NCI-H82 treated with DMSO at 0.1 percent for 48 hours (cell line): ENCODE measurements at regions not wholly inside any gene's neighbourhood (a gene's known extent, or its start where the extent isn't known, plus 50 kb on each side); places are given as distances from the start of the nearest gene placed in this dataset.
"Not testable (repeated sequence)": the region's sequence is repeated elsewhere in the genome, so short reads cannot be mapped to it uniquely, and the experiment has no call there.

Experiments used
- DNase-seq: peaks from one replicate; lab custom pipeline; 2025; ENCODE audit not compliant: unreplicated experiment; lab: John Stamatoyannopoulos, UW

GRCh38 chr2:7620255-7620654 is 703.0 kb downstream of the RNF144A start:
- no peak for DNase-seq

DNA sequence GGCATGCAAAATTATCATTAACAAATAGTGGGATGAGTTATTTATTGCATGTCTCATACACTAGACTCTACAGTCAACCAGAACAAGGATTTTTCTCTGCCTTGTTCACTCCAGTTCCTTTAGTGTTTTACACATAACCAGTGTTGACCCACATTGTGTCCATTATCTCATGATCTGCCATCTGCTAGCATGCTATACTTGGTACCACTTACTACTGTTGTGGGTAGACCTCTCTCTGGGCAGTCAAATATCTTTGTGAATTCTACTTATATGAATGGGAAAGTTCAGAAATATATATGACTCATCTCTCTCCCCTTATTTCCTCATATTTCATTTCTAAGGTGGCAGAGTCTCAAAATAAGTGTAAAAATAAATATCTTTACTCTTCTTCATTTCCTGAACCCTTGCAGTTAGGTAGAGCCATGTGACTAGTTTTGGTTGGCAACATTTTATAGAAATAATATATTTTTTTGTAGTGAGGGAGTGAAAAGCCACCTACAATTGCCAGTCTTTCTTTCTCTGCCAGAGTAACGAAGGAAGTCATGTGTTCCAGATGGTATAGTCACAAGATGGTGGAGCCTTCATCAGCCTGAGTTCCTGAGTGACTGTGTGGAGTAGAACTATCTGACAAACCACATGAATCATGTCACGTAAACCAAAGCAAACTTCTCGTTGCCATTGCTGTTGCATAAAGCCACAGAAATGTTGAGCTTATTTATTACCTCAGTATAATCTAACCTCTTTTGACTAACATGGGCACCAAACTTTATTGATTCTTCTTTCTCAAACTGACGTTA is 704.0 kb downstream of the RNF144A start:
- no peak for DNase-seq

DNA sequence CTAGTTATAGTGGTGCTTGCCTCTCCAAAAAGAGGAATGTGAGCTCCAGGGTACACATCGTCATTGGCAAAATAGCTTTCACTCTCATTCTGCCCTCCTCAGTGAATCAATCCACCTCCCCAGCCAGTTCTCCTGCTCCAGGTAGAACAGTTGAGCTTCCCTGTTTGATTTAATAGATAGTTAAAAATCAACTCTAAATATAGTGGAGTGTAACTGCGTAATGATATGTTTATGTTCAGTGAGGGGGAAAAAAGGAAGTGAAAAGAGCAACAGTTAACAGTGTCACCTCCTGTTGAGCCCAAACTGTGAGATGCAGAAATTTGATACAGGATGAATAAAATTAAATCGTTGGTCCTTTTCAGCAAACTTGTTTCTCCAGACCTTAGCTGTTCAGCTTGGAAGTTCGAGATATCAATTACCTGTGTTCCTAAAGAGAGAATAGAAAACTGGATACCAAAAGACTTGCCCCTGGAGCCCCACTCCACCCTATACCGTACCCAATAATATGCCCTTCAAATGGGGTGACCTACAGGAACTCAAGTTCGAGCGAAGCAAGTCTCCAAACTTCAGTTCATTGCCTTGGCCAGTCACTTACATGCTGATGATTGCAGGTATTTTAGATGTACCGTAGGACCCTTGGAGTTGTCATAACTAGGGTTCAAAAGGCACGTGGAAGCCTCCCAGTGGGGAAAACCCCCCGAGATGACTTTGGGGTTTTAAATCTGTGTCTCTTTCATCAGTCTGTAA is 708.4 kb downstream of the RNF144A start:
- DNase-seq: no peak

GRCh38 chr2:7626139-7626537 is 708.9 kb downstream of the RNF144A start:
- no peak for DNase-seq

DNA sequence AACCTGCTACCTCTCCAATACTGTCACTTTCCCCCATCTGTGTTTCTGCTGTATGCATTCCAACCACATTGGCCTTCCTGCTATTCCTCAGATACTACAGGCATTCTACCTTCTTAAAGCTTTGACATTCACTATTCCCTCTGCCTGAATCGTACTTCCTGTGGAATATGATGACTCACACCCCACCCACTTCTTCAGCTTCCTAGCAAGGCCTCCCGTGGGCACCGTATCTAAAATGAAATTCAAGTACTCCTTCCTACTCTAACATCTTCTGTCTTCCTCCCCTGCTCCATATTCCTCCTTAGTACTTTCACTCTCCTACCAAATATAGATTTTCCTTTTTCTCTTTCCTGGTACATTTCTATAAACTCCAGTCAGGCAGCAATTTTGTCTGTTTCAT is 710.4 kb downstream of the RNF144A start:
- DNase-seq: no peak

DNA sequence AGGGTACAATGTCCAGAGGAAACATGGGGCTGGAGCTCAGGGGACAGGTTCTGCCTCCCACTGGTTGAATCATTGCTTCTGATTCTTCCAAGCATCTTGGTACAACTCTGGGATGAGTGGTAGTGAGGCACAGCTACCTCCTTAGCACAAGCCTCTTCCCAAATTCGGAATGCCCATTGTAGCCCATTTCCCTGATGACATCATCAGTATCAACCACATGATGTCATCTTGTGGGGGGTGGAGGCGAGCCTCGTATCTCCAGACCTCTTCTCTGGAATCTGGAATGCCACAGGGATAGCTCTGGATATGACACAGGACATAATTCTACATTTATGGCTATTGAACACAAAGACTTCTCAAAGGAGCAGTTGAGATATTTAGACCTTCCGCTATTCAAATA is 715.2 kb downstream of the RNF144A start:
- no peak for DNase-seq

DNA sequence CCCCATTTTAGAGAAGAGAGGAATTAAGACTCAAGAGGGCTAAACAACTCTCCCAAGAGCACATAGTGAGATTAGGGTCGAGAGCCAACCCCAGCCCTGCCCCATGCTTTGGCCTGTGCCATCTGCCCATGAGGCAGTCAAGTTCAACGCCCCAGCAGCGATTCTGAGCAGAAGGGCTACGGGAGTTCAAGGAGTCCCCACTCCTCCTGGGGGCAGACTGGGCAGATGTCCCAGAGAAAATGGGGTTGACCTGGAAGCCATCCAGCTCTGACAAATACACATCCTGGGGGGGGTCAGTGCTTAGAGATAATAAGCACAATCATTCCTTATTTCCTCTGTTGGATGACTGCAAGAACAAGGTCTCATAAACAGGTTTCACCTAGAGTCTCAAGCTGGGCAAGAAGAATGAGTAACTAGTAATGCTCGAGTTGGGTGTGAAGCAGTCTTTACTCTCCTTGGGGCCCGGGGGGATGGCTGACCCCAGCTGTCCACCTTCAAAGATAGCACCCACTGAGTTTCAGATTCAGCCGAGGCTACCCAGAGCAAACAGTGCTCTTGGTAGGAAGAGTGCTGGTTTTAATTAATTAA is 716.4 kb downstream of the RNF144A start:
- no peak for DNase-seq

- no peak for DNase-seq
Measured at GRCh38 chr2:7634409-7634808, 717.2 kb downstream of the RNF144A start.

GRCh38 chr2:7639476-7639875 is 722.3 kb downstream of the RNF144A start:
- DNase-seq: no peak

DNA sequence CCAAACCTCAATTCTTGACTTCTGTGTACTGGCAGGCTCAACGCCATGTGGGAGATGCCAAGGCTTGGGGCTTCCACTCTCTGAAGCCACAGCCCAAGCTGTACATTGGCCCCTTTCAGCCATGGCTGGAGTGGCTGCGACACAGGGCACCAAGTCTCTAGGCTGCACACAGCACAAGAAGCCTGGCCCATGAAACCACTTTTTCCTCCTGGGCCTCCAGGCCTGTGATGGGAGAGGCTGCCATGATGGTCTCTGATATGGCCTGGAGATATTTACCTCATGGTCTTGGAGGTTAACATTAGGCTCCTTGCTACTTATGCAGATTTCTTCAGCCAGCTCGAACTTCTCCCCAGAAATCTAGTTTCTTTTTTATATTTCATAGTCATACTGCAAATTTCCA is 724.1 kb downstream of the RNF144A start:
- not testable (repeated sequence) for DNase-seq

- DNase-seq: no peak
Measured at GRCh38 chr2:7646024-7646423, 728.8 kb downstream of the RNF144A start.

GRCh38 chr2:7646661-7647060 is 729.4 kb downstream of the RNF144A start:
- no peak for DNase-seq

- no peak for DNase-seq
Measured at GRCh38 chr2:7648221-7648795, 731.1 kb downstream of the RNF144A start.

DNA sequence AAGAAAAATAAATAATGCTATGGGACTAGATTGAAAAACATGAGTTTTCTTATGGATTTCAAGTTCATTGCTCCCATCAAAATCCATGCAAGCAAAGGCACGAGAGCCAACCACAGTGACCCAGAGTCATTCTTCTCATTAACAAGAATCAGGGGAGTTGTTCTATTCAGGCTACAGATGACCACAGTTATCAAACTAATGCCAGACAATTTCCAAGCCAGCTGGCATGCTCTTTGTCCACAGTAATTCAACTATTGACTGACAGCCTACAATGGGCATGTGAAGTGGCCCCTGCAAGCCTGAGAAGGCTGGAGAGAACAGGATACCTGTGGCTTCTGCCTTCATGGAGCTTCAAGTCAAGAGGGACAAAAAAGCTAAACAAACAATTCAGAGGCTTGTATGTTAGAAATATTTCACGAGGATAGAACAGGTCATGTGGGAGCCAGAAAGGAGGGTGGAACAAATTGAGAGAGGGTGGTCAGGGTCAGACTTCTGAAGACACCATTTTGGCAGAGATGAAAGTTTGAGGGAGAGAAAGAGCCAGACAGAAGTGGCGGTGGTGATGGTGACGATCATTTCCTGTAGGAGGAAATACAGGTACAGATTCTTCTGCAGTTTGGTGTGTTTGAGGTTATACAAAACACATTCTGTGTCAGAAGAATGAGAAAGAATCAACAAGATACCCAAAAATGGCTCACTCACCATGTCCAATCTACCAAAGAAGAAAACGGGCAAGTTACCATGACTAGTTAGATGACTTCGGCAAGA is 732.4 kb downstream of the RNF144A start:
- DNase-seq: no peak

- no peak for DNase-seq
Measured at GRCh38 chr2:7653617-7654016, 736.4 kb downstream of the RNF144A start.

GRCh38 chr2:7655629-7656028 is 738.4 kb downstream of the RNF144A start:
- no peak for DNase-seq

GRCh38 chr2:7657526-7657925 is 740.3 kb downstream of the RNF144A start:
- DNase-seq: not testable (repeated sequence)

DNA sequence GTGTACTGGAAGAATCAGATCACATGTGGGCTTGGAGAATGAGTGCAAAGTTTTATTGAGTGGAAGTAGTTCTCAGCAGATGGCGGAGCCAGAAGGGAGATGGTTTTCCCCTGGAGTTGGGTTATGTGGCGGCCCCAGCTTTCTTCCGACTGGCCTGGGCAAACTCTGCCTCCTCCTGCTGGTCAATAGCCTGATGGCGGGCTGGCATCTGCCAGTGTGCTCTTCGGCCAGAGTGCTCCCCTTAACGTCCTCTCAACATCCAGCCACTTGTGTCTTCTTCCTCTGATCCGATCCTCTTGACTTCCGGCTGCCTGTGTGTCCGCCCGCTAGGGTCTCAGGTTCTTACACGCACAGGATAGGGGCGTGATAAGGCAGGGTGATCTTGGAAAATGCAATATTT is 741.3 kb downstream of the RNF144A start:
- no peak for DNase-seq

DNA sequence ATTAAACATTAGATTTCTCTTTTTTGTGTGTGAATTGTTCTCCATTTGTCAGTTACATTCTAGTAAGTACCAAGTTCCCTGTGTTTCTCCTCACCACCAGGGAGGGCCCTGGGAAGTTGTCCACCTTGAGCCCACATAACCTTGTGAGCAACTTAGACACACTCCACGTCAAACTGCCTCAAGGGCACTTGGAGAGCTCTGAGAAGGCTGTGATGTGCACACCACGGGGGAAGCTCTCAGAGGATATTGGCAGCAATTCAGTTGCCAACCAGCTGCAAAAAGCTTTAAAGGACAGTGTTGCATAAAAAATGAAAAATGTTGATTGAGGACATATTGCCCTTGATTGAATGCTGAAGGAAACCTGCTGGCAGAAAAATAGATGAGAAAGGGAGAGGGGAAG is 743.6 kb downstream of the RNF144A start:
- no peak for DNase-seq

- DNase-seq: no peak
Measured at GRCh38 chr2:7661502-7661901, 744.3 kb downstream of the RNF144A start.

DNA sequence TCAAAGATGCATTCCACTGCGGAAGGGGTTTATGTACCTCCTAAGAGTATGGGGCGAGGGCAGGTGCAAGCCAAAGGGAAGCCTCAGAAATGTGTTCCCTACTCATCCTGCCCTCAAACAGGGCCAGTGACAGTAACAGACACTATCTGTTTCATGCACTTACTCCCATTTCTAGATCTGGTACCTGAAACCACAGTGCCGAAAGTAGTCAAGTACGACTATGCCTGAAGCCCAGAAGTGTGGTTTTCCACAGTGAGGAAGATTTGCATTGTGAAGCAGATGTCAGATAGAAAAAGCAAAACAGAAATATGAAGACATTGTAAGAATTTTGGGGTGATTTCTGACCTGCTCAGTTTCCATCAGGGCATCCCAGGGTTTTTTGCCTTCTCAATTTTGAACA is 748.7 kb downstream of the RNF144A start:
- DNase-seq: no peak
